ENCODE measurements at regions not wholly inside any gene's neighbourhood (a gene's known extent, or its start where the extent isn't known, plus 50 kb on each side); places are given as distances from the start of the nearest gene placed in this dataset.

DNA sequence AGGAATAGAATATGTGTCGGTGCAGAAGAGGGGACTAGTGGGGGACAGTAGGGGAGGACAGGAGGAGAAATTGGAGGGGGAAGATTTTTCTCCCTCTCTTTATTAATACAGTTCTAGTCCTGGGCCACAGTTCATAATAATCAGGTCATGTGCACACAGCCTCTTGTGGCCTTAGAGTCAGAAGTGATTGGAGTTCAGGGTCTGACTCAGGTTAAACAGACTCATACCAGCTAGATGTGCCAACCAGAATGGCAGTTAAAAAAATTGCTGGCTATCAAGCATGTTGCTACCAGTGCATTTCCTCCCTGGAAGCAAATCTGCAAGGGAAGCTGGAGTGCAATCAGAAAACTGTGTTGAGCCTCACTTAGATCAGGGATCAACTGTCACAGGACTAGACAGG, 132.7 kb upstream of the MAP1B start:
- Histone ChIP-seq H3K9me3 (no peaks in the 10 kb centered on the region), H3K27me3 (no peaks in the 10 kb centered on the region), H3K4me1 (peaks cover 0 to 42% (median 27%) of the 10 kb centered on the region in 4 donors), H3K4me3 (no peak overlapping the region), H3K27ac (peak overlapping the region; percentile 75 to 81), H3K36me3 (no peaks in the 10 kb centered on the region)
- TF ChIP-seq, protein P1, sequence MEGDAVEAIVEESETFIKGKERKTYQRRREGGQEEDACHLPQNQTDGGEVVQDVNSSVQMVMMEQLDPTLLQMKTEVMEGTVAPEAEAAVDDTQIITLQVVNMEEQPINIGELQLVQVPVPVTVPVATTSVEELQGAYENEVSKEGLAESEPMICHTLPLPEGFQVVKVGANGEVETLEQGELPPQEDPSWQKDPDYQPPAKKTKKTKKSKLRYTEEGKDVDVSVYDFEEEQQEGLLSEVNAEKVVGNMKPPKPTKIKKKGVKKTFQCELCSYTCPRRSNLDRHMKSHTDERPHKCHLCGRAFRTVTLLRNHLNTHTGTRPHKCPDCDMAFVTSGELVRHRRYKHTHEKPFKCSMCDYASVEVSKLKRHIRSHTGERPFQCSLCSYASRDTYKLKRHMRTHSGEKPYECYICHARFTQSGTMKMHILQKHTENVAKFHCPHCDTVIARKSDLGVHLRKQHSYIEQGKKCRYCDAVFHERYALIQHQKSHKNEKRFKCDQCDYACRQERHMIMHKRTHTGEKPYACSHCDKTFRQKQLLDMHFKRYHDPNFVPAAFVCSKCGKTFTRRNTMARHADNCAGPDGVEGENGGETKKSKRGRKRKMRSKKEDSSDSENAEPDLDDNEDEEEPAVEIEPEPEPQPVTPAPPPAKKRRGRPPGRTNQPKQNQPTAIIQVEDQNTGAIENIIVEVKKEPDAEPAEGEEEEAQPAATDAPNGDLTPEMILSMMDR (IDR thresholded peaks at IDR 0.05), result no peak
- intact Hi-C loops (cut with DNase I; ENCODE audit: low total_unique reads), result no loop called here
- DNase-seq, result no peak

DNA sequence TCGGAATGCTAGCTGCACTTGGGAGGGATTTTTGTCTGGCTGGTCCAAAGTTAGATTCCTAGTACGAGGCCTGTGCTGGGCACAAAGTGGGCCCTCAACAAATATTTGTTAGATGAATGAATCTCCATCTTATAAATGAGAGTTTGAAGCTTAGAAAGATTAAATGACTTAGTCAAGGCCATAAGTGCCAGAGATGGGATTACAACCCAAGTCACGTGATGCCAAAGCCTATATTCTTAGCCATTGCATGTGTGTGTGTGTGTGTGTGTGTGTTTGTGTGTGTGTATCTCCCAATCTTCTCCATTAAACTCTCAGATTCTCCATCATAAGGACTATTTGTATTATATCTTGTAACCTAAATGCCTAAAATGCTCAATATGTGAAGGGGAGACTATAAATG, 130.8 kb upstream of the MAP1B start:
- TF ChIP-seq, protein P1 (IDR thresholded peaks at IDR 0.05), result no peak
- no peaks in the 10 kb centered on the region for H3K27me3 ChIP-seq
- H3K9me3 ChIP-seq, result peaks cover 0 to under 1% (median 0%) of the 10 kb centered on the region in 3 donors
- no peak overlapping the region for H3K4me3 ChIP-seq
- no peak for DNase-seq
- no peak overlapping the region for H3K27ac ChIP-seq
- H3K4me1 ChIP-seq, result peaks cover 0 to 42% (median 27%) of the 10 kb centered on the region in 4 donors
- intact Hi-C loops (cut with DNase I; ENCODE audit: low total_unique reads), result no loop called here
- no peaks in the 10 kb centered on the region for H3K36me3 ChIP-seq

DNA sequence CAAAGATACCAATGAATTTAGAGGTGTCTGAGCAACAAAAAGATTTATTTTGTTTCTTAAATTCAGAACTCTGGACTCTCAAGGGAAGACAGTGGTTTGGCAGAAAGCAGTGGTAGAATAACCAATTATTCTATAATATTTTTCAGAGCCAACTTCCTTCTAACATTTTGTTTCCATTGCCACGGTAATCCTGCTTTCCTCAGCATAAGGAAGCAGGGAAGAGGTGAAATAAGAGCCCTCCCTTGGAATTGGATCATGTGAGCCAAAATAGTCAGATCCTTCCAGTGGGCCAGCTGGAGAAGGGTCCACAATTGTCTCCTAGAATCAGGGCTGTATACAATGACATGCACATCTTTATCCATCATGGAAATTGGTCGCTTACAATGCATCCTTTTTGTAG, 130.0 kb upstream of the MAP1B start:
- intact Hi-C loops (cut with DNase I; ENCODE audit: low total_unique reads), result no loop called here

DNA sequence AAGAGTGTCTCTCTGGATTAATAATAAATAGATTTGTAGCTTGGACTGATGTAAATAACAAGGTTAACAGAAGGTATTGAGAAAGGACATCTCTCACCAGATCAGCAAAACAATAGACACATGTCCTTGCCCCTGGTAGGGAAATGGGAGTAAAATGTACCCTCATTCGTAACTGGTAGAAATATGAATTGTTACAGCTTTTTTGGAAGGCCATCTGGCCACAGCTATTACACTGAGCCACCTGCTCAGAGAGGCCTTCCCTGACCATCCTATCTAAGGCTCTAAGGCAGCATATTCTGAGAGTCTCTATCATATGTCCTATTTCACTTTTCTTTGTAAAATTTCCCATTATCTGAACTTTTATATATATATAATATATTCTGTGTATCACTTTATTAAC, 129.1 kb upstream of the MAP1B start:
- H3K4me1 ChIP-seq, result peaks cover 0 to 25% (median 17%) of the 10 kb centered on the region in 4 donors
- DNase-seq, result no peak
- H3K9me3 ChIP-seq, result peaks cover 0 to 6% (median 0%) of the 10 kb centered on the region in 3 donors
- no peaks in the 10 kb centered on the region for H3K36me3 ChIP-seq
- H3K27ac ChIP-seq, result no peak overlapping the region
- no peaks in the 10 kb centered on the region for H3K27me3 ChIP-seq
- intact Hi-C loops (cut with DNase I; ENCODE audit: low total_unique reads), result no loop called here
- TF ChIP-seq, protein P1 (IDR thresholded peaks at IDR 0.05), result no peak
- H3K4me3 ChIP-seq, result no peak overlapping the region

More for the DNA sequence above, 130.0 kb upstream of the MAP1B start:
- DNase-seq, result no peak
- TF ChIP-seq, protein P1 (IDR thresholded peaks at IDR 0.05), result no peak
- peaks cover 0 to 6% (median 0%) of the 10 kb centered on the region in 3 donors for H3K9me3 ChIP-seq
- no peaks in the 10 kb centered on the region for H3K36me3 ChIP-seq
- no peak overlapping the region for H3K4me3 ChIP-seq
- H3K4me1 ChIP-seq, result peaks cover 0 to 34% (median 26%) of the 10 kb centered on the region in 4 donors
- H3K27me3 ChIP-seq, result no peaks in the 10 kb centered on the region
- H3K27ac ChIP-seq, result no peak overlapping the region

DNA sequence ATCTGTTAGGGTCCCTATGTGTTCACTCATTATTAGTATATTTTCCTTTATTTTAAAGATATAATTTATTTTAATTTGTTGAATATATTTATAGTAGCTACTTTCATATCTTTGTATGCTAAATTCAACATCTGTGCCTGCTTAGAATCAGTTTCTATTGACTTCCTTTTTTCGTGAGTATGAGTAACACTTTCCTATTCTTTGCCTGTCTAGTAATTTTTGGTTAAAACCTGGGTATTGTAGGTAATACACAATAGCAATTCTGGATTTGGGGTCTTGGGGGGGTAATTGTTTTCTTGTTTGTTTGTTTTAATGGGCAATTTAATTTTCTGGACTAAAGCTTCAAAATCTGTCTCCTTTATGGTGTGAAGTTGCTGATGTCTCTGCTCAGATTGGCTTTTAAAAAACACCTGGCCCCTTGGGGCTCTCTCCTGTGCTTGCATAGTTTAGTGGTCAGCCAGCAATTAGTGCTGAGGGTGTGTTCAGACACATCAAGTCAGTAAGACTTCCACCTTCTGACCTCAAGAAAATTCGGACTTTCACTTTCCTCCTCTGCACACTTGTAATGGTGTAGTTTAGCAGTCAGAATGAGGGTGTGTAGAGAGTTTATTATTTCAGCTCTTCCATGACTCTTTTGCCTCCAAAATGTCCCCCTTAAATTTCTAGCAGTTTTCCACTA, 124.4 kb upstream of the MAP1B start:
- intact Hi-C loops (cut with DNase I; ENCODE audit: low total_unique reads), result no loop called here
- TF ChIP-seq, protein P1 (IDR thresholded peaks at IDR 0.05), result no peak
- Histone ChIP-seq H3K27me3 (no peaks in the 10 kb centered on the region), H3K9me3 (peaks cover 0 to 6% (median 0%) of the 10 kb centered on the region in 3 donors), H3K4me3 (no peak overlapping the region), H3K4me1 (no peaks in the 10 kb centered on the region), H3K27ac (no peak overlapping the region), H3K36me3 (no peaks in the 10 kb centered on the region)
- DNase-seq, result no peak
